ENCODE measurements at regions not wholly inside any gene's neighbourhood (a gene's known extent, or its start where the extent isn't known, plus 50 kb on each side); places are given as distances from the start of the nearest gene placed in this dataset.

DNA sequence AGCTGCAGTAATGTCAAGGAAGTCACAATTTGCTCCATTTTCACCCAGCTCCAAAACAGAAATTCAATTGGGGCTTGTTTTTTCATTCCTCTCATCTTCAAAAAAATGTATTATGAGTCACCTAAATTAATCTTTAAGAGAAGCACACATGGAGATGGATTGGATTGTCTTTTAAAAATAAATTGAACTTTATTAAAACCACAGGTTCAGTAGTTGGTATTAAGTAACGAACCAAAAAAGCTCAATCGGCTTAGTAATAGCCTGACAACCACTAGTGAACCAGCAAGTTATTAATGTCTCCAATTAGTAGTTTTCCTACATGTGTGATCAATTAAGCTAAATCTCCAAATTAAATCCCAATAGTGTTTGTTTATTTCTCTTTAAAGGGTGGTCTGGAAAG lies 283.5 kb upstream of the GIMD1 start:
- WGBS (ENCODE audit: insufficient coverage) = no CpG with 5 or more reads among the region's 2 CpGs
- Histone ChIP-seq H3K36me3 (ENCODE audit: control insufficient read depth, insufficient read depth, low read length) (no peaks in the 10 kb centered on the region), H3K27me3 (ENCODE audit: control insufficient read depth, insufficient read depth, low read length) (no peaks in the 10 kb centered on the region), H3K4me1 (ENCODE audit: control insufficient read depth, insufficient read depth, low read length) (no peaks in the 10 kb centered on the region), H3K27ac (ENCODE audit: low read depth, low read length) (no peak overlapping the region), H3K9me3 (ENCODE audit: control insufficient read depth, insufficient read depth, low read length) (no peaks in the 10 kb centered on the region), H3K4me3 (ENCODE audit: low read depth, low read length) (no peak overlapping the region)
- no peak for DNase-seq (ENCODE audit: low read depth in 4 of 6, low spot score in 6 of 6)

DNA sequence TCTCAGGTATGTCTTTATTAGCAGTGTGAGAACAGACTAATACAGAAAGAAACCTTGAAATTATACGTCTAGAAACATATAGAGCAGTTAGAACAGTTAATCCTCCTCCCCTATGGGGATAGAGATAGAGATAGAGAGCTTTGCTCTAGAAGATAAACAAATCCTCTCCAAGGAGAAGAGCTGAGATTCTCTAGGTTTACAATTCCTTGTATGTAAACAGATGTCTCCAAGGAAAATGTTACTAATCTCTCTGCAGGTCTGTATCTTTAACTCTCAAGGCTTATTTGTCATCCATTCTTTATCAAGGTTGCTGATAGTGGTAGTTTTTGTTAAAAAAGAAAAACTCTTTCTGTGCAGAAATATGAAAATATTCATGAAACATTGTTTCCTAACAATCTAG lies 282.1 kb upstream of the GIMD1 start:
- WGBS (ENCODE audit: insufficient coverage) = no CpG with 5 or more reads among the region's 1 CpG
- Histone ChIP-seq H3K9me3 (ENCODE audit: control insufficient read depth, insufficient read depth, low read length) (no peaks in the 10 kb centered on the region), H3K27me3 (ENCODE audit: control insufficient read depth, insufficient read depth, low read length) (no peaks in the 10 kb centered on the region), H3K4me1 (ENCODE audit: control insufficient read depth, insufficient read depth, low read length) (no peaks in the 10 kb centered on the region), H3K4me3 (ENCODE audit: low read depth, low read length) (no peak overlapping the region), H3K36me3 (ENCODE audit: control insufficient read depth, insufficient read depth, low read length) (no peaks in the 10 kb centered on the region), H3K27ac (ENCODE audit: low read depth, low read length) (no peak overlapping the region)
- no peak for DNase-seq (ENCODE audit: low read depth in 4 of 6, low spot score in 6 of 6)

DNA sequence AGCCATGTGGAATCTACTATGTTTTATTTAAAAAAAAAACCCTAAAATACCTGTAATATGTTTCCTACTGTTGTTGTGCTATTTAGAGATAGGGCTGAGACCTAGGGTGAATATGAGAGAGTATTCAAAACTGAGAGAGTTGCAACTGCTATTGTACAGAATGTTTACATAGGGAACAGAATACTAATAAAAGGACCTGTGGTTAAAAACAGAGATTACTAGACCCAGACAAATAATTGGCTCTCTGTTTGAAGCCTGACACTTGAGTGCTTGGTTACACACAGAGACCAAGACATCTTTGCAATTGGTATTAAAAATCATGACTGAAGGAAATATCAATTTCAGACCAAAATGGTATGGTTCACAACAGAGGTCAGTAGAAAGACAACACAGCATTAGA lies 278.9 kb upstream of the GIMD1 start:
- Histone ChIP-seq H3K9me3 (ENCODE audit: control insufficient read depth, insufficient read depth, low read length) (no peaks in the 10 kb centered on the region), H3K27ac (ENCODE audit: low read depth, low read length) (no peak overlapping the region), H3K36me3 (ENCODE audit: control insufficient read depth, insufficient read depth, low read length) (no peaks in the 10 kb centered on the region), H3K4me3 (ENCODE audit: low read depth, low read length) (no peak overlapping the region), H3K27me3 (ENCODE audit: control insufficient read depth, insufficient read depth, low read length) (no peaks in the 10 kb centered on the region), H3K4me1 (ENCODE audit: control insufficient read depth, insufficient read depth, low read length) (no peaks in the 10 kb centered on the region)
- no peak for DNase-seq (ENCODE audit: low read depth in 4 of 6, low spot score in 6 of 6)

DNA sequence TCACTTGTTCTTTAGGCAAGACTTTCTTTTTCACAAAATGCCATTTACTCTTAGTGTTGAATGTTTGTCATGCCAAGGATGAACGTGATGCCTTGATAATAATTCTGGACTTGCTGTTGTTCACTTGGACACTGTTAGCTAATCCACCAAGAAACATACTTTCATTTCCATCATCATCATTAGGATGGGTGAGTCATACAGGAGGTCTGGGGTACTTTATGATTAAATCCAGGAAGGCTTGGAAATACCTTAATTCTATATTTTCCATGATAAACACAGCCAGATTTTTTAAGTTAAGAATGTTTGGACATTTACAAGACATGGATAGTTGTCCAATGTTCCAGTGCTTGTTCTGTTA lies 260.7 kb upstream of the GIMD1 start:
- Histone ChIP-seq H3K27ac (ENCODE audit: low read depth, low read length) (no peak overlapping the region), H3K4me1 (ENCODE audit: control insufficient read depth, insufficient read depth, low read length) (no peaks in the 10 kb centered on the region), H3K36me3 (ENCODE audit: control insufficient read depth, insufficient read depth, low read length) (no peaks in the 10 kb centered on the region), H3K27me3 (ENCODE audit: control insufficient read depth, insufficient read depth, low read length) (no peaks in the 10 kb centered on the region), H3K9me3 (ENCODE audit: control insufficient read depth, insufficient read depth, low read length) (no peaks in the 10 kb centered on the region), H3K4me3 (ENCODE audit: low read depth, low read length) (no peak overlapping the region)
- DNase-seq (ENCODE audit: low read depth in 4 of 6, low spot score in 6 of 6) = no peak
- WGBS (ENCODE audit: insufficient coverage) = no CpG with 5 or more reads among the region's 1 CpG

DNA sequence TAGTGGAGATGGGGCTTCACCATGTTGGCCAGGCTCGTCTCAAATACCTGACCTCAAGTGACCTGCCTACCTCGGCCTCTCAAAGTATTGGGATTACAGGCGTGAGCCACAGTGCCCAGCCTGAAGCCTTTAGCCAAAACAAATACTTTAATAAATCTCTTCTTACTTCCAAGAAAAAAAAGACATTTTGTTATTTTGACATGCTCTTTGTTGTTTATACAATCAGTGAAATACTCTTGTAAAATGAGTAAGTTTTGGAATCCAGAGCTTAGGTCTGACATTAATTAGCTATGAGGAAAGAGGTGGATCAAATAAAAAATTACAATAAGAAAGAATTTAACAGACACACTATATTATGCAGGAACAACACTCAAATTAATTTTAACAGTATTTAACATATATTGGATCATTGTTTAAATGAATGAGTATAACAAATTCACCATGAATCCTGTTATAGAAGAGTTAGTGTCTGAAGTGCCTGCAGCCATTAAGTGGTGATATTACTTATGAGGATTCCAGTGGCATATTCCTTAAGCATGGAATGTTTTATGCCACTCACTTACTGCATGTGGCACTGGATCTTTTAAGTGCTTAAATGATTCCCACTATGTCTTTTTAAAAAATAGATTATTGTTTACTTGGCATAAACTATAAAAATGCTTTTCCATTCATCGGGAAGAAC lies 260.1 kb upstream of the GIMD1 start:
- Histone ChIP-seq H3K27me3 (ENCODE audit: control insufficient read depth, insufficient read depth, low read length) (no peaks in the 10 kb centered on the region), H3K4me3 (ENCODE audit: low read depth, low read length) (no peak overlapping the region), H3K36me3 (ENCODE audit: control insufficient read depth, insufficient read depth, low read length) (no peaks in the 10 kb centered on the region), H3K27ac (ENCODE audit: low read depth, low read length) (no peak overlapping the region), H3K4me1 (ENCODE audit: control insufficient read depth, insufficient read depth, low read length) (no peaks in the 10 kb centered on the region), H3K9me3 (ENCODE audit: control insufficient read depth, insufficient read depth, low read length) (no peaks in the 10 kb centered on the region)
- no CpG with 5 or more reads among the region's 4 CpGs for WGBS (ENCODE audit: insufficient coverage)
- no peak for DNase-seq (ENCODE audit: low read depth in 4 of 6, low spot score in 6 of 6)

DNA sequence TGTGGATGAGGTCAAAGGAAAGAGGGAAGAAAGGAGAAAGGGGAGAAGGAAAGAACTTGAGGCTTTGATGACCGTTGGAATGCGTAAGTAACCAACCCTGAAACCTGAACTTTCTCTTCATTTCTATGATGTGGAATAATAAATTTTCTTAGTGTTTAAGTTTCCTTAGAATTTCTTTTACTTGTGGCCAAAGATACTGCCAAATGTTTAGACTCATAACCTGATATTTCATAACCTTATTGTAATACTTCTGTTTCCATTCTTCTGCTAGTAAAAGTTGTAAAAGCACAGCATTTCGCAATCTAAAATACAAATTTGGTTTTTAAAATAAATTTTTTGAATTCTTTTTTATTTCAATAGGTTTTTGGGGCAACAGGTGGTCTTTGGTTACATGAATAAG lies 258.5 kb upstream of the GIMD1 start:
- no peak overlapping the region for H3K4me3 ChIP-seq (ENCODE audit: low read depth, low read length)
- H3K4me1 ChIP-seq (ENCODE audit: control insufficient read depth, insufficient read depth, low read length) = no peaks in the 10 kb centered on the region
- H3K36me3 ChIP-seq (ENCODE audit: control insufficient read depth, insufficient read depth, low read length) = no peaks in the 10 kb centered on the region
- no CpG with 5 or more reads among the region's 3 CpGs for WGBS (ENCODE audit: insufficient coverage)
- no peak for DNase-seq (ENCODE audit: low read depth in 4 of 6, low spot score in 6 of 6)
- no peaks in the 10 kb centered on the region for H3K9me3 ChIP-seq (ENCODE audit: control insufficient read depth, insufficient read depth, low read length)
- no peaks in the 10 kb centered on the region for H3K27me3 ChIP-seq (ENCODE audit: control insufficient read depth, insufficient read depth, low read length)
- no peak overlapping the region for H3K27ac ChIP-seq (ENCODE audit: low read depth, low read length)

DNA sequence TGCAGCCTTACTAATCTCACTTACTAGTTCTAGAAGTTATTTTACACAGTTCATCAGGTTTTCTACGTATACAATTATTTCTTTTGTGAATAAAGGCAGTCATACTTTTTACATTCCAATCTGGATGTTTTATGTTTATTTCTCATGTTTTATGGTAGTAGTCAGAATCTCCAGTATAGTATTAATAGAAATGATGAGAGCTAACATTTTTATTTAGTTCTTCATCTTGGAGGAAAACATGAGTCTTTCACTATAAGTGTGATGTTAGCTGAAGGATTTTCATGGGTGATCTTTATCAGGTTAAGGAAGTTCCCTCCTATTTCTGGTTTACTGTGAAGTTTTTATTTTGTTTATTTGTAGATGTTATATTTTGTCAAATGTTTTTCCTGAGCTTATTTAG lies 256.1 kb upstream of the GIMD1 start:
- Histone ChIP-seq H3K9me3 (ENCODE audit: control insufficient read depth, insufficient read depth, low read length) (no peaks in the 10 kb centered on the region), H3K27ac (ENCODE audit: low read depth, low read length) (no peak overlapping the region), H3K27me3 (ENCODE audit: control insufficient read depth, insufficient read depth, low read length) (no peaks in the 10 kb centered on the region), H3K4me1 (ENCODE audit: control insufficient read depth, insufficient read depth, low read length) (no peaks in the 10 kb centered on the region), H3K4me3 (ENCODE audit: low read depth, low read length) (no peak overlapping the region), H3K36me3 (ENCODE audit: control insufficient read depth, insufficient read depth, low read length) (no peaks in the 10 kb centered on the region)
- no peak for DNase-seq (ENCODE audit: low read depth in 4 of 6, low spot score in 6 of 6)
- WGBS (ENCODE audit: insufficient coverage) = no CpG with 5 or more reads among the region's 1 CpG

DNA sequence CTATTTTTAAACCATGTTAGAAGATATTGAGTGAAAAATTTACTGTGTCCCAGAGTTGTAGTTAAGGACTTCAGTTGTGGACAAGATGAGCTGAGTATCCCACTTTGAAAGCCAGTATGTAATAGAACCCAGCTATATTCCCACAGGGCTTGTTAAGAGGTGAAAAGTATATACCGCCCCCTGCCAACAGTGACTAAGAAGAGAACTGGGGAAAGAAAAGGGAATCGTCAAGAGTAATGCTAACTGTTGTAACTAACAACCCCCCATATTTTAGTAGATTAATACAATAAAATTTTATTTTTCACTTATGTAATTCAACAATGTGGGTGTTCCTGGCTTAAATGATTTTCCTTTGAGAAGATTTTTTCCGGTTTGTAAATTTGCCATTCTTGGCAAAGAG lies 250.4 kb upstream of the GIMD1 start:
- no peak overlapping the region for H3K27ac ChIP-seq (ENCODE audit: low read depth, low read length)
- H3K36me3 ChIP-seq (ENCODE audit: control insufficient read depth, insufficient read depth, low read length) = no peaks in the 10 kb centered on the region
- no peaks in the 10 kb centered on the region for H3K27me3 ChIP-seq (ENCODE audit: control insufficient read depth, insufficient read depth, low read length)
- no peaks in the 10 kb centered on the region for H3K9me3 ChIP-seq (ENCODE audit: control insufficient read depth, insufficient read depth, low read length)
- H3K4me3 ChIP-seq (ENCODE audit: low read depth, low read length) = no peak overlapping the region
- WGBS (ENCODE audit: insufficient coverage) = no CpG with 5 or more reads among the region's 3 CpGs
- DNase-seq (ENCODE audit: low read depth in 4 of 6, low spot score in 6 of 6) = no peak
- H3K4me1 ChIP-seq (ENCODE audit: control insufficient read depth, insufficient read depth, low read length) = no peaks in the 10 kb centered on the region

DNA sequence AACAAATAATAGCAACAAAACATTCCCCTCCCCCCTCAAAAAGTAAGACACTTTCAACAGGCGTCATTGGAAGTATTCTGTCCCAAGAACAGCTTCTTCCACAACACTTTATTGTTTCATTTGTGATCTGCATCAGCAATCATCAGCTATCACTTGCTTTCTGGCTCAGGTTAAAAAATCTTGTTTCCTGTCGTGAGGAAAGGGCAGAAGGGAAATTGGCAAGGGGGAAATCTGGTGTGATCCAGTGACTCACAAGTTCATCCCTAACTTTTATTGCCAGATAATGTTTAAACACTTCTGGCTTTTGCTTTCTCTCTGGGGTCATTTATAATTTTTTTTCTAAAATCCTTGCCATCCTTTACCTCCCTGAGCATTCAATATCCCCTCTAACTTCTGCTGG lies 247.4 kb upstream of the GIMD1 start:
- H3K9me3 ChIP-seq (ENCODE audit: control insufficient read depth, insufficient read depth, low read length) = no peaks in the 10 kb centered on the region
- DNase-seq (ENCODE audit: low read depth in 4 of 6, low spot score in 6 of 6) = no peak
- no peaks in the 10 kb centered on the region for H3K27me3 ChIP-seq (ENCODE audit: control insufficient read depth, insufficient read depth, low read length)
- no peaks in the 10 kb centered on the region for H3K36me3 ChIP-seq (ENCODE audit: control insufficient read depth, insufficient read depth, low read length)
- H3K27ac ChIP-seq (ENCODE audit: low read depth, low read length) = no peak overlapping the region
- 80% methylated on average over 1 of the region's 2 CpGs for WGBS (ENCODE audit: insufficient coverage)
- no peak overlapping the region for H3K4me3 ChIP-seq (ENCODE audit: low read depth, low read length)
- H3K4me1 ChIP-seq (ENCODE audit: control insufficient read depth, insufficient read depth, low read length) = no peaks in the 10 kb centered on the region

DNA sequence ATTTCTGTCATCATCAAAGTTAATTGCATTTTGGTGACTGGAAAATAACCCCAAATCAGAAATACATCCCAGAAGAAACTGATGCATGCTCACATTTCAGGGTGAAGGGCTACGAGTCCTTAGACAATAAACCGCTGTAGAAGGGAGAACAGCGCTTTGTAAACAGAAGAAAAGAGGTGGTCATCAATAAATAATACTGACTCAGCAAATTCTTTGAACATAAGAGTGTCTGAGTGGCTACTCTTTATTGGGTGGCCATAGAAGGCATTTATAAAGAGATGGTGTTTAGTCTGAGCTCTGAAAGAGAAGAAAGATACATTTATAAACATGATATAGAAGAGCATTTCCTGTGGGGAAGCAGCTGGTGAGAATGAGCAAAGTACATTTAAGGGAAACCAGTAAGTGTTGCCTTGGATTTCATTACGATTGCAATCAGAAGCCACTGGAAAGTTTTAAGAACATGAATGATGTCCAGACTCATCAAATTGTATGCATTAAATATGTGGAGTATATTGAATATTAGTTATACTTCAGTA lies 246.9 kb upstream of the GIMD1 start:
- H3K4me1 ChIP-seq (ENCODE audit: control insufficient read depth, insufficient read depth, low read length) = no peaks in the 10 kb centered on the region
- H3K9me3 ChIP-seq (ENCODE audit: control insufficient read depth, insufficient read depth, low read length) = no peaks in the 10 kb centered on the region
- no peaks in the 10 kb centered on the region for H3K27me3 ChIP-seq (ENCODE audit: control insufficient read depth, insufficient read depth, low read length)
- DNase-seq (ENCODE audit: low read depth in 4 of 6, low spot score in 6 of 6) = no peak
- no peak overlapping the region for H3K27ac ChIP-seq (ENCODE audit: low read depth, low read length)
- no peak overlapping the region for H3K4me3 ChIP-seq (ENCODE audit: low read depth, low read length)
- no peaks in the 10 kb centered on the region for H3K36me3 ChIP-seq (ENCODE audit: control insufficient read depth, insufficient read depth, low read length)
- WGBS (ENCODE audit: insufficient coverage) = no CpG with 5 or more reads among the region's 4 CpGs

Data from spinal cord (tissue), 9 donors.